GM12878 (cell line): ENCODE measurements at regions not wholly inside any gene's neighbourhood (a gene's known extent, or its start where the extent isn't known, plus 50 kb on each side); places are given as distances from the start of the nearest gene placed in this dataset.

Source experiments
- ATAC-seq: fragments of 200-7000 bp; cut with Tn5 transposase; 3 replicates; pipeline ENCODE4 v1.9.1; 2020; ENCODE audit warnings: mild to moderate bottlenecking, moderate library complexity
- BruUV-seq: library from RNA; stranded (reverse); fragments of 400-500 nt; replicated peaks from 2 replicates; lab custom pipeline; 2021; lab: Mats Ljungman, UMichigan
- CTCF ChIA-PET: fragments of 300-600 bp; sonication (Branson Sonifier 250); formaldehyde crosslinking; extraction: SDS; loops from one replicate; lab custom pipeline; 2021; ENCODE audit warnings: inconsistent platforms; lab: Yijun Ruan, JAX
- POLR2A ChIA-PET: fragments of 350-600 bp; formaldehyde crosslinking; extraction: SDS; loops from one replicate; lab custom pipeline; 2021; ENCODE audit warnings: inconsistent platforms; lab: Charles Lee
- RAD21 ChIA-PET: fragments of 300-600 bp; sonication (Branson Sonifier 250); formaldehyde crosslinking; loops from one replicate; lab custom pipeline; 2023; ENCODE audit warnings: antibody characterized with exemption; ENCODE audit not compliant: unreplicated experiment; lab: Charles Lee
- SMC1A ChIA-PET: fragments of 300-600 bp; sonication (Branson Sonifier 250); formaldehyde crosslinking; loops from one replicate; lab custom pipeline; 2023; ENCODE audit not compliant: unreplicated experiment, uncharacterized antibody; lab: Charles Lee
- DNase-seq: peaks from one replicate; pipeline ENCODE4 v3.0.0-alpha.2; 2011; ENCODE audit warnings: low read depth, low spot score
- FAIRE-seq: peaks from 3 replicates; lab custom pipeline; 2011; peaks lifted over from hg19 to GRCh38; lab: Jason Lieb, UNC
- H2AFZ ChIP-seq: 2 replicates; pipeline ENCODE4 v1.6.0; 2011; ENCODE audit warnings: low read depth, low read length, control low read depth; ENCODE audit not compliant: control insufficient read depth
- H3K27ac ChIP-seq: 2 replicates; pipeline ENCODE4 v1.5.1; 2011; ENCODE audit warnings: control low read depth; ENCODE audit not compliant: control insufficient read depth, insufficient read depth
- H3K27me3 ChIP-seq, 2 experiments: replicated peaks in 1 of 2; 2 replicates each; pipeline versions ENCODE4 v1.6.0 to v1.6.1; 2011; ENCODE audit warnings: low read length in 1 of 2; ENCODE audit not compliant: control insufficient read depth in 2 of 2, insufficient read depth in 2 of 2
- H3K36me3 ChIP-seq, 2 experiments: 2 replicates each; pipeline ENCODE4 v1.5.1; 2011; ENCODE audit warnings: low read length in 1 of 2; ENCODE audit not compliant: control insufficient read depth in 2 of 2, insufficient read depth in 2 of 2
- H3K4me1 ChIP-seq: 2 replicates; pipeline ENCODE4 v1.6.1; 2011; ENCODE audit warnings: mild to moderate bottlenecking, low read length, moderate library complexity, mixed read lengths; ENCODE audit not compliant: control insufficient read depth, insufficient read depth
- H3K4me2 ChIP-seq: 2 replicates; pipeline ENCODE4 v1.6.0; 2011; ENCODE audit warnings: control low read depth; ENCODE audit not compliant: control insufficient read depth, insufficient read depth
- H3K4me3 ChIP-seq: fragments of 200-600 bp; sonication (generic); 2 replicates; pipeline ENCODE4 v1.5.1; 2016
- H3K79me2 ChIP-seq: 2 replicates; pipeline ENCODE4 v1.6.0; 2011; ENCODE audit warnings: low read length; ENCODE audit not compliant: control insufficient read depth, insufficient read depth
- H3K9ac ChIP-seq: 2 replicates; pipeline ENCODE4 v1.8.0; 2011; ENCODE audit warnings: low read length, control low read depth, mixed read lengths; ENCODE audit not compliant: control insufficient read depth, insufficient read depth
- H3K9me3 ChIP-seq: replicated peaks from 3 replicates; pipeline ENCODE4 v1.5.1; 2011; ENCODE audit warnings: mild to moderate bottlenecking, low read length; ENCODE audit not compliant: control insufficient read depth, insufficient read depth
- H4K20me1 ChIP-seq: 2 replicates; pipeline ENCODE4 v1.6.0; 2011; ENCODE audit not compliant: control insufficient read depth, insufficient read depth
- ETV6 ChIP-seq, 2 experiments: fragments of 450-650 bp in 1 of 2; IDR thresholded peaks in 1 of 2; conservative IDR thresholded peaks in 1 of 2; 2 replicates each; pipeline ENCODE4 v1.6.1; 2014; ENCODE audit warnings: antibody characterized with exemption in 1 of 2, borderline replicate concordance in 1 of 2, low read depth in 1 of 2, mild to moderate bottlenecking in 1 of 2, moderate library complexity in 1 of 2
- SREBF2 ChIP-seq: IDR thresholded peaks from 2 replicates; pipeline ENCODE4 v1.6.1; 2012; ENCODE audit warnings: mild to moderate bottlenecking, low read length
- USF2 ChIP-seq: IDR thresholded peaks from 2 replicates; pipeline ENCODE4 v1.6.1; 2011; ENCODE audit warnings: low read depth, low read length, improper control_type of control experiment, borderline replicate concordance
- WGBS: methylation state at CpG from one replicate; pipeline ENCODE4 v1.1.6; 2016; ENCODE audit warnings: low lambda C conversion rate; ENCODE audit not compliant: insufficient replicate concordance, insufficient coverage; ENCODE audit errors: missing lambda C conversion rate; 5-methylcytosine and 5-hydroxymethylcytosine counted together
- in situ Hi-C: fragments of 300-500 bp; cut with MboI; formaldehyde crosslinking; loops from 9 replicates; pipeline ENCODE4 v1.14.3; 2018; ENCODE audit warnings: mixed read lengths
- intact Hi-C: fragments of 100-400 bp; cut with micrococcal nuclease; formaldehyde crosslinking; loops from one replicate; pipeline ENCODE4 v1.14.2; 2022; ENCODE audit not compliant: unreplicated experiment

- ChIA-PET SMC1A (interaction anchor here (1.1 to 6.8 kb wide), 6 partner anchors 11 to 140 kb away, joined by 4 to 67 read pairs (median 6); partner anchors contain the start of gene ID2), POLR2A (interaction anchor here (0.9 to 2.6 kb wide), 6 partner anchors 10 to 132 kb away, joined by 3 to 9 read pairs (median 4); partner anchors contain the start of gene ID2), CTCF (interaction anchor here (0.7 to 1.3 kb wide), 6 partner anchors 10 to 144 kb away, joined by 3 to 4 read pairs (median 3); no protein-coding TSS in a partner anchor), RAD21 (interaction anchor here (0.9 to 2.3 kb wide), 10 partner anchors 24 to 133 kb away, joined by 3 to 9 read pairs (median 3); partner anchors contain the start of gene ID2)
- in situ Hi-C loops = no loop called here
- no peak for DNase-seq
- Histone ChIP-seq H3K27ac (no peak overlapping the region), H3K4me3 (no peak overlapping the region), H4K20me1 (no peaks in the 10 kb centered on the region), H2AFZ (no peak overlapping the region), H3K4me2 (no peak overlapping the region), H3K4me1 (peaks cover 35% of the 10 kb centered on the region), H3K9ac (no peak overlapping the region), H3K36me3 (no peaks in the 10 kb centered on the region), H3K9me3 (no peaks in the 10 kb centered on the region), H3K79me2 (no peaks in the 10 kb centered on the region), H3K27me3 (no peaks in the 10 kb centered on the region)
- WGBS = 74% methylated on average over 11 of the region's 11 CpGs
- intact Hi-C loops = loop anchor here (5.0 kb wide), 1 partner anchor 78 kb away; no protein-coding TSS in a partner anchor
- FAIRE-seq = no peak
- no peak for TF ChIP-seq USF2
- ATAC-seq = no peak
- no TSS peak for BruUV-seq
Observed at GRCh38 chr2:8549273-8549922, 132.5 kb upstream of the ID2 start.

GRCh38 chr2:8549942-8550341 lies 131.9 kb upstream of the ID2 start:
- H3K79me2 ChIP-seq = no peaks in the 10 kb centered on the region
- H3K4me2 ChIP-seq = no peak overlapping the region
- intact Hi-C loops (loop anchor here (5.0 kb wide), 1 partner anchor 77 kb away; no protein-coding TSS in a partner anchor), in situ Hi-C loops (no loop called here)
- no peaks in the 10 kb centered on the region for H3K27me3 ChIP-seq
- H3K4me1 ChIP-seq = peaks cover 29% of the 10 kb centered on the region
- H4K20me1 ChIP-seq = no peaks in the 10 kb centered on the region
- CTCF ChIA-PET = interaction anchor here (0.8 to 1.3 kb wide), 6 partner anchors 15 to 143 kb away, joined by 3 to 4 read pairs (median 3); no protein-coding TSS in a partner anchor
- SMC1A ChIA-PET = interaction anchor here (1.0 to 6.8 kb wide), 6 partner anchors 10 to 132 kb away, joined by 3 to 67 read pairs (median 6); partner anchors contain the start of gene ID2
- no peak for TF ChIP-seq ETV6 (conservative IDR thresholded peaks at IDR 0.05 in 1 of 2, IDR thresholded peaks at IDR 0.05 in 1 of 2; ENCODE audit: borderline replicate concordance in 1 of 2, low read depth in 1 of 2)
- no peak for TF ChIP-seq SREBF2
- no TSS peak for BruUV-seq
- POLR2A ChIA-PET = interaction anchor here (0.9 to 2.6 kb wide), 5 partner anchors 25 to 131 kb away, joined by 3 to 9 read pairs (median 4); partner anchors contain the start of gene ID2
- H2AFZ ChIP-seq = no peak overlapping the region
- no peak overlapping the region for H3K9ac ChIP-seq
- no peak for ATAC-seq
- no peak for FAIRE-seq
- H3K9me3 ChIP-seq = no peaks in the 10 kb centered on the region
- H3K36me3 ChIP-seq = no peaks in the 10 kb centered on the region
- RAD21 ChIA-PET = interaction anchor here (0.5 to 2.3 kb wide), 11 partner anchors 24 to 141 kb away, joined by 3 to 9 read pairs (median 3); partner anchors contain the start of gene ID2
- no peak for DNase-seq
- no peak overlapping the region for H3K27ac ChIP-seq
- 74% methylated on average over 4 of the region's 4 CpGs for WGBS
- no peak overlapping the region for H3K4me3 ChIP-seq
